Sigmoid colon (tissue), 6 donors: ENCODE measurements at regions not wholly inside any gene's neighbourhood (a gene's known extent, or its start where the extent isn't known, plus 50 kb on each side); places are given as distances from the start of the nearest gene placed in this dataset.

Experiments used
- DNase-seq: peaks from one replicate; pipeline ENCODE4 v3.0.0-alpha.2; 2019
- H3K27ac ChIP-seq, 4 donors: fragments of 200-600 bp; sonication (generic); one replicate each; pipeline ENCODE4 v1.5.1; 2016 to 2019; ENCODE audit warnings: mild to moderate bottlenecking in 1 of 4
- H3K27me3 ChIP-seq, 3 donors: fragments of 200-600 bp; sonication (generic); one replicate each; pipeline ENCODE4 v1.5.1; 2019; ENCODE audit warnings: mild to moderate bottlenecking in 1 of 3
- H3K36me3 ChIP-seq, 4 donors: fragments of 200-600 bp; sonication (generic); one replicate each; pipeline ENCODE4 v1.5.1; 2016 to 2019
- H3K4me1 ChIP-seq, 4 donors: fragments of 200-600 bp; sonication (generic); one replicate each; pipeline ENCODE4 v1.5.1; 2017 to 2019
- H3K4me3 ChIP-seq, 4 donors: fragments of 200-600 bp; sonication (generic); one replicate each; pipeline ENCODE4 v1.5.1; 2017 to 2019; ENCODE audit warnings: mild to moderate bottlenecking in 2 of 4, moderate library complexity in 1 of 4
- H3K9me3 ChIP-seq, 4 donors: fragments of 200-600 bp in 3 of 4; sonication (generic) in 3 of 4; one replicate each; pipeline versions ENCODE4 v1.5.1 to v1.6.1; 2013 to 2019
- CTCF ChIP-seq, 4 experiments: fragments of 450-650 bp in 3 of 4; fragments of 200-600 bp in 1 of 4; IDR thresholded peaks; one replicate each; pipeline ENCODE4 v1.5.1; 2016 to 2019; ENCODE audit warnings: antibody characterized with exemption in 4 of 4, mild to moderate bottlenecking in 3 of 4, moderate library complexity in 2 of 4
- EP300 ChIP-seq, 4 donors: sonication (generic); formaldehyde crosslinking; IDR thresholded peaks; one replicate each; pipeline ENCODE4 v1.6.1; 2017; ENCODE audit warnings: antibody characterized with exemption in 4 of 4
- POLR2A ChIP-seq, 2 donors: fragments of 450-650 bp; IDR thresholded peaks; one replicate each; pipeline ENCODE4 v1.6.1; 2016; ENCODE audit warnings: antibody characterized with exemption in 2 of 2, mild to moderate bottlenecking in 2 of 2, moderate library complexity in 2 of 2
- POLR2AphosphoS5 ChIP-seq, 4 donors: sonication (generic); formaldehyde crosslinking; IDR thresholded peaks; one replicate each; pipeline ENCODE4 v1.6.1; 2017; ENCODE audit warnings: antibody characterized with exemption in 4 of 4
- WGBS, 2 donors: extraction: QIAGEN DNeasy Blood & Tissue Kit; methylation state at CpG; one replicate each; pipeline ENCODE4 v1.1.7; 2013; 5-methylcytosine and 5-hydroxymethylcytosine counted together
- intact Hi-C: fragments of 100-400 bp; cut with DNase I; formaldehyde crosslinking; loops from one replicate; pipeline ENCODE4 v1.15.1; 2023
- donor health status: healthy with polysubstance abuse.
- donor health status: healthy.

DNA sequence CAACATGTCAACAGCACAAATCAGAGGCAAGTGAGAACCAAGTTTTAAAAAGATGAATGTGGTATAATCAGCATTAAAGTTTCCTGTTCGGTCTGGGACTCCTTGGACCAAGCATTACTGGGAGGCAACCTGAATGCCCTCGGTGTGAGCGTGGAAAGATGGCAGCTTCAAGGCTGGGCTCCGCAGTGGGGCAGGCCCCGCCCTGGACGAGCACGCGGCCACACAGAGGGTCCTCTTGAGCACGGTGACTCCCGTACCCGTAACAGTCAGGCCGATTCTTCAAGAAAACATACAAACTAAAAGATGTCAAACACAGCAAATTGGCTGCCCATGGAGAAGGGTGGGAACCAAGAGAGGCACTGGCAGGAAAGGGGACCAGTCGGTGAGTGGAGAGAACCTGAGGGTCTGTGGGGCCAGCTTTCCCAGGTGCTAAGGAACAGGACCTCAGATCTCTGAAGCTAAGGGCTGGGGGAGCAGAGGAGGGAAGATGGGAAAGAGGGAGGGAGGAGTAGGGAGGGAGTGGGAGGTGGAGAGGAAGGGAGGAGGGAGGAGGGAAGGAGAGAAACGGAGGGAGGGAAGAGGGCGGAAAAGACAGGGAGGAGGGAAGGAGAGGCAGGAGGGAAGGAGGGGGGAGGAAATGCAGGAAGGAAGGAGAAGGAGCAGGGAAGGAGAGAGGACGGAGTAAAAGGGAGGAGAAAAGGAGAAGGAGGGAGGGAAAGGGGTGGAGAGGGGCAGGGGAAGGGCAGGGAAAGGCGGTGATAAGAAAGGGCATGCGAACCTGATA is 71.2 kb upstream of the FAM20C start:
- Histone ChIP-seq H3K27ac (no peak overlapping the region), H3K9me3 (no peaks in the 10 kb centered on the region), H3K27me3 (no peaks in the 10 kb centered on the region), H3K4me1 (peaks cover 0 to 5% (median 2%) of the 10 kb centered on the region in 4 donors), H3K36me3 (no peaks in the 10 kb centered on the region), H3K4me3 (no peak overlapping the region)
- WGBS, 2 donors = 60 to 75% methylated on average over 18 of the region's 18 CpGs
- intact Hi-C loops = no loop called here
- DNase-seq = no peak
- TF ChIP-seq POLR2A (IDR thresholded peaks at IDR 0.05) (no peak), EP300 (IDR thresholded peaks at IDR 0.05) (no peak), CTCF (IDR thresholded peaks at IDR 0.05) (no peak), POLR2AphosphoS5 (IDR thresholded peaks at IDR 0.05) (no peak)

DNA sequence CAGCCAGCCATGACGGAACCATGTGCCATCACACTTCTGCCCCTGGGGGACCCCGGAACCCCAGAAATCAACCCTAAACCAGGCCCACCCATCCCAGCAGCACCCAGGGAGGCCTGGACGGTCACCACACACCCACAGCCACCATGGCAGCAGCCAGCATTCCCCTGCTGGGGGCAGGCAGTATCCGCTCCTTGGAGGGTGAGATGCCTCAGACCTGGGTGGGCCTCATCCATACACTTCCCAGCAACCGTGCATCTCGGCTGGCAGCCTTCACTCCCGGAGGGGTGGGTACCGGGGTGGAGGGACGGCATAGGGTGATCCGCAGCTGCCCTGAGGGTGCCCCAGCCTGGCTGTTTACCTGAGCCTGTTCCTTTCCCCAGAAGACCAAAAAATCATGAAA is 69.1 kb upstream of the FAM20C start:
- WGBS, 2 donors = 87 to 93% methylated on average over 10 of the region's 10 CpGs
- H3K36me3 ChIP-seq = no peaks in the 10 kb centered on the region
- H3K9me3 ChIP-seq = no peaks in the 10 kb centered on the region
- no peak for DNase-seq
- intact Hi-C loops = no loop called here
- H3K4me1 ChIP-seq = no peaks in the 10 kb centered on the region
- no peaks in the 10 kb centered on the region for H3K27me3 ChIP-seq
- TF ChIP-seq EP300 (IDR thresholded peaks at IDR 0.05) = no peak
- no peak for TF ChIP-seq POLR2A (IDR thresholded peaks at IDR 0.05)
- no peak for TF ChIP-seq POLR2AphosphoS5 (IDR thresholded peaks at IDR 0.05)
- no peak for TF ChIP-seq CTCF (IDR thresholded peaks at IDR 0.05)
- no peak overlapping the region for H3K27ac ChIP-seq
- H3K4me3 ChIP-seq = no peak overlapping the region

DNA sequence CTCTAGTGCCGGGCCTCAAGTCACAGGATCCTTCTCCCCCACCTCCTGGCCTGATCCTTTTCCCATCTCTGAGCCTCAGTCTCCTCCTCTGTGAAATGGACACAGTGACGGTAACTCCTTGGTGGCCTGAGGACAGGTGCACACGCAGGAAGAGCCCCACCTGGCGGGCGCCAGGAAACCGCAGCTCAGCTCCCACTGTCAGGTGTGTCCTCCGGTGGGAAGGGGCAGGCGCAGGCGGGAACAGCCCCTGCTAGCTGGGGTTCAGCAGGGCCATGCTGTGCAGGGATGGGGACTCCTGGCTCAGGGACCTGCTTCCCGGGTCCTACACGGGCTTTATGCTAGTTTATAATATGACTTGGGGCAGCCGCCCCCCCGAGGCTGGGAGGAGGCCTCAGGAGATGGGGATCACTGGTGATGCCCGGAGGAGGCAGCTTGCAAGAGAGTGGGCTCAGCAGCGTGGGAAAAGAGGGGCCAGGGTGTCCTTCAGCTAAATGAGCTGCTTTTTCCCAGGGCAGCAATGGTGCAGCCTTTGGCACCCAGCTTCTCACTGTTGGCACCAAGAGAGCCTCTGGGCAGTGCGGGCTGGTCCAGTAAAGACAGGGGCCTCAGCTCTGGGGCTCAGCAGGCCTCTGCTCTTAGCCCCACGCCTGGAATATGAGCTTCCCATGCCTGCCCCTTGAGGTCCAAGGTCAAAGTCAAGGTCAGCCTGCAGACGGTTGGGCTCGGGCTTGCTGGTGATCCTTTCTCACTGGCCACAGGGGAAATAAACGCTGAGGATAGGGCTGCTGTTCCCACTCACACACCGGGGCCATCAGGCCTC is 68.0 kb upstream of the FAM20C start:
- intact Hi-C loops = no loop called here
- no peak for TF ChIP-seq POLR2AphosphoS5 (IDR thresholded peaks at IDR 0.05)
- no peak for TF ChIP-seq CTCF (IDR thresholded peaks at IDR 0.05)
- TF ChIP-seq EP300 (IDR thresholded peaks at IDR 0.05) = no peak
- no peak for TF ChIP-seq POLR2A (IDR thresholded peaks at IDR 0.05)

GRCh38 chr7:125061-125475 is 67.3 kb upstream of the FAM20C start:
- intact Hi-C loops = no loop called here
- Histone ChIP-seq H3K9me3 (no peaks in the 10 kb centered on the region), H3K36me3 (no peaks in the 10 kb centered on the region), H3K27ac (no peak overlapping the region), H3K4me1 (peaks cover 0 to 10% (median 9%) of the 10 kb centered on the region in 4 donors), H3K27me3 (no peaks in the 10 kb centered on the region), H3K4me3 (no peak overlapping the region)
- TF ChIP-seq CTCF (IDR thresholded peaks at IDR 0.05) (no peak), EP300 (IDR thresholded peaks at IDR 0.05) (no peak)
- no peak for DNase-seq
- WGBS, 2 donors = 88 to 91% methylated on average over 14 of the region's 14 CpGs

More for the DNA sequence above, 68.0 kb upstream of the FAM20C start:
- 85 to 86% methylated on average over 21 of the region's 21 CpGs for WGBS, 2 donors
- no peaks in the 10 kb centered on the region for H3K36me3 ChIP-seq
- H3K4me1 ChIP-seq = peaks cover 0 to 3% (median 2%) of the 10 kb centered on the region in 4 donors
- H3K27me3 ChIP-seq = no peaks in the 10 kb centered on the region
- no peak overlapping the region for H3K27ac ChIP-seq
- peak; percentile 55 for DNase-seq
- no peak overlapping the region for H3K4me3 ChIP-seq
- H3K9me3 ChIP-seq = no peaks in the 10 kb centered on the region
